ENCODE measurements at regions not wholly inside any gene's neighbourhood (a gene's known extent, or its start where the extent isn't known, plus 50 kb on each side); places are given as distances from the start of the nearest gene placed in this dataset.

GRCh38 chr9:80078826-80079225, 507.1 kb downstream of the TLE4 start:
- in situ Hi-C loops (cut with HindIII; ENCODE audit: low pct_unique_long_range_greater_than_20kb, low sequenced_read_pairs): no loop called here
- no peak for DNase-seq (ENCODE audit: low read depth in 1 of 2, low spot score in 1 of 2)

GRCh38 chr9:80077059-80077458, 505.3 kb downstream of the TLE4 start:
- in situ Hi-C loops (cut with HindIII; ENCODE audit: low pct_unique_long_range_greater_than_20kb, low sequenced_read_pairs): no loop called here
- no peak for TF ChIP-seq JUND (IDR thresholded peaks at IDR 0.05; ENCODE audit: low read depth)
- no peak for DNase-seq (ENCODE audit: low read depth in 1 of 2, low spot score in 1 of 2)

More at GRCh38 chr9:80078826-80079225, 507.1 kb downstream of the TLE4 start:
- no peak for TF ChIP-seq JUND (IDR thresholded peaks at IDR 0.05; ENCODE audit: low read depth)

- no peak for DNase-seq (ENCODE audit: low read depth in 1 of 2, low spot score in 1 of 2)
- in situ Hi-C loops (cut with HindIII; ENCODE audit: low pct_unique_long_range_greater_than_20kb, low sequenced_read_pairs): no loop called here
- TF ChIP-seq JUND (IDR thresholded peaks at IDR 0.05; ENCODE audit: low read depth): no peak
Observed at GRCh38 chr9:80076162-80076561, 504.4 kb downstream of the TLE4 start.

GRCh38 chr9:80074439-80074838, 502.7 kb downstream of the TLE4 start:
- in situ Hi-C loops (cut with HindIII; ENCODE audit: low pct_unique_long_range_greater_than_20kb, low sequenced_read_pairs): no loop called here
- no peak for DNase-seq (ENCODE audit: low read depth in 1 of 2, low spot score in 1 of 2)

GRCh38 chr9:80072451-80072850, 500.7 kb downstream of the TLE4 start:
- TF ChIP-seq JUND (IDR thresholded peaks at IDR 0.05; ENCODE audit: low read depth): no peak
- DNase-seq (ENCODE audit: low read depth in 1 of 2, low spot score in 1 of 2): no peak
- in situ Hi-C loops (cut with HindIII; ENCODE audit: low pct_unique_long_range_greater_than_20kb, low sequenced_read_pairs): no loop called here

More at GRCh38 chr9:80074439-80074838, 502.7 kb downstream of the TLE4 start:
- TF ChIP-seq JUND (IDR thresholded peaks at IDR 0.05; ENCODE audit: low read depth): no peak

- no peak for TF ChIP-seq JUND (IDR thresholded peaks at IDR 0.05; ENCODE audit: low read depth)
- DNase-seq (ENCODE audit: low read depth in 1 of 2, low spot score in 1 of 2): no peak
- in situ Hi-C loops (cut with HindIII; ENCODE audit: low pct_unique_long_range_greater_than_20kb, low sequenced_read_pairs): no loop called here
Observed at GRCh38 chr9:80070071-80070742, 498.4 kb downstream of the TLE4 start.

- DNase-seq (ENCODE audit: low read depth in 1 of 2, low spot score in 1 of 2): no peak
- TF ChIP-seq JUND (IDR thresholded peaks at IDR 0.05; ENCODE audit: low read depth): no peak
- in situ Hi-C loops (cut with HindIII; ENCODE audit: low pct_unique_long_range_greater_than_20kb, low sequenced_read_pairs): no loop called here
Observed at GRCh38 chr9:80066931-80067330, 495.2 kb downstream of the TLE4 start.

GRCh38 chr9:80062567-80062966, 490.8 kb downstream of the TLE4 start:
- DNase-seq (ENCODE audit: low read depth in 1 of 2, low spot score in 1 of 2): no peak
- in situ Hi-C loops (cut with HindIII; ENCODE audit: low pct_unique_long_range_greater_than_20kb, low sequenced_read_pairs): no loop called here
- TF ChIP-seq JUND (IDR thresholded peaks at IDR 0.05; ENCODE audit: low read depth): no peak

GRCh38 chr9:80061940-80062339, 490.2 kb downstream of the TLE4 start:
- no peak for DNase-seq (ENCODE audit: low read depth in 1 of 2, low spot score in 1 of 2)
- in situ Hi-C loops (cut with HindIII; ENCODE audit: low pct_unique_long_range_greater_than_20kb, low sequenced_read_pairs): no loop called here
- no peak for TF ChIP-seq JUND (IDR thresholded peaks at IDR 0.05; ENCODE audit: low read depth)

GRCh38 chr9:80061096-80061495, 489.3 kb downstream of the TLE4 start:
- in situ Hi-C loops (cut with HindIII; ENCODE audit: low pct_unique_long_range_greater_than_20kb, low sequenced_read_pairs): no loop called here
- no peak for DNase-seq (ENCODE audit: low read depth in 1 of 2, low spot score in 1 of 2)
- no peak for TF ChIP-seq JUND (IDR thresholded peaks at IDR 0.05; ENCODE audit: low read depth)

GRCh38 chr9:80059979-80060378, 488.2 kb downstream of the TLE4 start:
- in situ Hi-C loops (cut with HindIII; ENCODE audit: low pct_unique_long_range_greater_than_20kb, low sequenced_read_pairs): no loop called here
- no peak for DNase-seq (ENCODE audit: low read depth in 1 of 2, low spot score in 1 of 2)
- TF ChIP-seq JUND (IDR thresholded peaks at IDR 0.05; ENCODE audit: low read depth): no peak

- in situ Hi-C loops (cut with HindIII; ENCODE audit: low pct_unique_long_range_greater_than_20kb, low sequenced_read_pairs): no loop called here
- no peak for DNase-seq (ENCODE audit: low read depth in 1 of 2, low spot score in 1 of 2)
- TF ChIP-seq JUND (IDR thresholded peaks at IDR 0.05; ENCODE audit: low read depth): no peak
Observed at GRCh38 chr9:80059191-80059590, 487.4 kb downstream of the TLE4 start.

GRCh38 chr9:80052830-80053229, 481.1 kb downstream of the TLE4 start:
- no peak for TF ChIP-seq JUND (IDR thresholded peaks at IDR 0.05; ENCODE audit: low read depth)
- in situ Hi-C loops (cut with HindIII; ENCODE audit: low pct_unique_long_range_greater_than_20kb, low sequenced_read_pairs): no loop called here
- no peak for DNase-seq (ENCODE audit: low read depth in 1 of 2, low spot score in 1 of 2)
